ENCODE measurements at regions not wholly inside any gene's neighbourhood (a gene's known extent, or its start where the extent isn't known, plus 50 kb on each side); places are given as distances from the start of the nearest gene placed in this dataset.

DNA sequence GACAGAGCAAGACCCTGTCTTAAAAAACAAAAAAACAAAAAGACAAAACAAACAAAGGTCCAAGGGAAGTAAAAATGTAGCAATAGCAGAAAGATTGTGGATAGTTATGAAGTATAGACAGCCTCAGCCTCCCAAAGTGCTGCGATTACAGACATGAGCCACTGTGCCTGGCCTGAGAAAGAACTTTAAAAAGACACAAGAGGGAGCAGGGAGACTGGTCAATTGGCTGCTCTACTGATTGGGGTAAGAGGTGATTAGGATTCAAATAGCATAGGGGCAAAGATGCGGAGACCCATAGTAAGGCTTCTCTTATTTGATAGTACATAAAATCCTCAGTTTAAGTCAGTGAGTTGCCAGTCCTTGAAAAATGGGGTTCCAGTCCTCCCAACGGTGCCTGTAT lies 518.2 kb upstream of the GOT2 start:
- DNase-seq: no peak
- no peak overlapping the region for H3K4me3 ChIP-seq (ENCODE audit: low read length)
- H3K9ac ChIP-seq (ENCODE audit: low read length): no peak overlapping the region
- H3F3A ChIP-seq (ENCODE audit: insufficient read depth, low read length): no peaks in the 10 kb centered on the region
- no peak overlapping the region for H3K4me2 ChIP-seq (ENCODE audit: low read depth, low read length)
- TF ChIP-seq EZH2phosphoT487 (IDR thresholded peaks at IDR 0.05; ENCODE audit: low read length): no peak
- no peak for TF ChIP-seq EZH2 (optimal IDR thresholded peaks at IDR 0.05; ENCODE audit: low read depth, low read length)
- TF ChIP-seq, protein P1, sequence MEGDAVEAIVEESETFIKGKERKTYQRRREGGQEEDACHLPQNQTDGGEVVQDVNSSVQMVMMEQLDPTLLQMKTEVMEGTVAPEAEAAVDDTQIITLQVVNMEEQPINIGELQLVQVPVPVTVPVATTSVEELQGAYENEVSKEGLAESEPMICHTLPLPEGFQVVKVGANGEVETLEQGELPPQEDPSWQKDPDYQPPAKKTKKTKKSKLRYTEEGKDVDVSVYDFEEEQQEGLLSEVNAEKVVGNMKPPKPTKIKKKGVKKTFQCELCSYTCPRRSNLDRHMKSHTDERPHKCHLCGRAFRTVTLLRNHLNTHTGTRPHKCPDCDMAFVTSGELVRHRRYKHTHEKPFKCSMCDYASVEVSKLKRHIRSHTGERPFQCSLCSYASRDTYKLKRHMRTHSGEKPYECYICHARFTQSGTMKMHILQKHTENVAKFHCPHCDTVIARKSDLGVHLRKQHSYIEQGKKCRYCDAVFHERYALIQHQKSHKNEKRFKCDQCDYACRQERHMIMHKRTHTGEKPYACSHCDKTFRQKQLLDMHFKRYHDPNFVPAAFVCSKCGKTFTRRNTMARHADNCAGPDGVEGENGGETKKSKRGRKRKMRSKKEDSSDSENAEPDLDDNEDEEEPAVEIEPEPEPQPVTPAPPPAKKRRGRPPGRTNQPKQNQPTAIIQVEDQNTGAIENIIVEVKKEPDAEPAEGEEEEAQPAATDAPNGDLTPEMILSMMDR (IDR thresholded peaks at IDR 0.05; ENCODE audit: low read length): no peak
- H3K4me1 ChIP-seq (ENCODE audit: low read length): no peaks in the 10 kb centered on the region
- H4K20me1 ChIP-seq (ENCODE audit: insufficient read depth, low read length): no peaks in the 10 kb centered on the region
- H3K79me2 ChIP-seq (ENCODE audit: low read length): no peaks in the 10 kb centered on the region
- H3K27me3 ChIP-seq (replicated peaks; ENCODE audit: insufficient read depth, low read length): no peaks in the 10 kb centered on the region
- H2AFZ ChIP-seq (ENCODE audit: low read length): no peak overlapping the region
- H3K36me3 ChIP-seq (replicated peaks; ENCODE audit: insufficient read depth, low read length): no peaks in the 10 kb centered on the region
- no peaks in the 10 kb centered on the region for H3K9me3 ChIP-seq (replicated peaks; ENCODE audit: insufficient read depth, low read length)
- no peak overlapping the region for H3K27ac ChIP-seq (ENCODE audit: low read length)
- no peaks in the 10 kb centered on the region for H3K9me2 ChIP-seq (replicated peaks; ENCODE audit: insufficient read depth, low read length)

DNA sequence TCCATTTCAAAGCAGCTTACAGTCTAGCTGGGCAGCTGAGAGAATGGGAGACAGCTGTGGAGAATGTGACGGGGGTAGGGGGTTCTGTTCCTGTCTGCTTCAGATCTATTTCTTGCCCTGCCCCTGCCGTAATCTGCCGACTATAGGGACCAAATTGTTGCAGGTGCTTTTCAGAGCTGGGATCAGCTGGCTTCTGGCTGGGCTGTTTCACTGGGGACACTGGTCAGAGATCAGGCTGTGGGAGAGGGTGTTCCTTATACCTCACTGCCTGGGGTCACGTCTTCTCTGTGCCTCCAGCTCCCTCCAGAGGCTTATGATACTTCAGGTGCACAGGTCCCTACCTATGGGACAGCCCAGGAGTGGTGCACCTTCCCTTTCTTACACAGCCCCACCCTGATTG lies 514.9 kb upstream of the GOT2 start:
- Histone ChIP-seq H3K4me3 (ENCODE audit: low read length) (no peak overlapping the region), H3K9me2 (replicated peaks; ENCODE audit: insufficient read depth, low read length) (no peaks in the 10 kb centered on the region), H4K20me1 (ENCODE audit: insufficient read depth, low read length) (no peaks in the 10 kb centered on the region), H3K36me3 (replicated peaks; ENCODE audit: insufficient read depth, low read length) (no peaks in the 10 kb centered on the region), H3K9ac (ENCODE audit: low read length) (no peak overlapping the region), H3F3A (ENCODE audit: insufficient read depth, low read length) (no peaks in the 10 kb centered on the region), H3K4me2 (ENCODE audit: low read depth, low read length) (no peak overlapping the region), H2AFZ (ENCODE audit: low read length) (no peak overlapping the region), H3K27ac (ENCODE audit: low read length) (no peak overlapping the region), H3K79me2 (ENCODE audit: low read length) (no peaks in the 10 kb centered on the region), H3K27me3 (replicated peaks; ENCODE audit: insufficient read depth, low read length) (no peaks in the 10 kb centered on the region), H3K4me1 (ENCODE audit: low read length) (no peaks in the 10 kb centered on the region), H3K9me3 (replicated peaks; ENCODE audit: insufficient read depth, low read length) (no peaks in the 10 kb centered on the region)
- no peak for DNase-seq
- TF ChIP-seq EZH2phosphoT487 (IDR thresholded peaks at IDR 0.05; ENCODE audit: low read length) (no peak), EZH2 (optimal IDR thresholded peaks at IDR 0.05; ENCODE audit: low read depth, low read length) (no peak)
- TF ChIP-seq, protein P1 (IDR thresholded peaks at IDR 0.05; ENCODE audit: low read length): no peak

DNA sequence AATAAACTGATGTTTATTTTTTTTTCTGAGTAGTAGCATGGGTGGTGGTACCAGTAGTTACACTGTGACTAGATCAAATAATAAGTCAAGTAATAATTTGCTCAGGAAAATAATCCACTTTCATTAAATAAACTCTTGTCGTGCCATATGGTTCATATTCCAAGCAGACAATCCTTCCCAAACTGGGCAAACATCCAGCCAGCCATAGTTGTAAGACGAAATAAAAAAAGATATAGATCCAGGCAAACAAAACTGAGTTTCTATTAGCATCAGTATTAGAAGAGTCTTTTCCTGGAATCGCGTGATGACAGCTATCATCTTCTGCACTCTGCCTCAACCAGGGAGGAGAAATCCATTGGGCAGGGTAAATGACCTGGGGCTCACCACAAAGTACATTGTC lies 508.4 kb upstream of the GOT2 start:
- Histone ChIP-seq H3K4me1 (ENCODE audit: low read length) (no peaks in the 10 kb centered on the region), H3K9me3 (replicated peaks; ENCODE audit: insufficient read depth, low read length) (no peaks in the 10 kb centered on the region), H3K27ac (ENCODE audit: low read length) (no peak overlapping the region), H3K4me3 (ENCODE audit: low read length) (no peak overlapping the region), H3F3A (ENCODE audit: insufficient read depth, low read length) (no peaks in the 10 kb centered on the region), H4K20me1 (ENCODE audit: insufficient read depth, low read length) (no peaks in the 10 kb centered on the region), H3K9ac (ENCODE audit: low read length) (no peak overlapping the region), H3K27me3 (replicated peaks; ENCODE audit: insufficient read depth, low read length) (no peaks in the 10 kb centered on the region), H3K36me3 (replicated peaks; ENCODE audit: insufficient read depth, low read length) (no peaks in the 10 kb centered on the region), H3K9me2 (replicated peaks; ENCODE audit: insufficient read depth, low read length) (no peaks in the 10 kb centered on the region), H3K4me2 (ENCODE audit: low read depth, low read length) (no peak overlapping the region), H3K79me2 (ENCODE audit: low read length) (no peaks in the 10 kb centered on the region), H2AFZ (ENCODE audit: low read length) (no peak overlapping the region)
- TF ChIP-seq EZH2 (optimal IDR thresholded peaks at IDR 0.05; ENCODE audit: low read depth, low read length) (no peak), EZH2phosphoT487 (IDR thresholded peaks at IDR 0.05; ENCODE audit: low read length) (no peak)
- TF ChIP-seq, protein P1 (IDR thresholded peaks at IDR 0.05; ENCODE audit: low read length): no peak
- no peak for DNase-seq
